Upper lobe of left lung (tissue), 4 donors: ENCODE measurements at regions not wholly inside any gene's neighbourhood (a gene's known extent, or its start where the extent isn't known, plus 50 kb on each side); places are given as distances from the start of the nearest gene placed in this dataset.

Experiments
- CTCF ChIP-seq, 6 experiments: fragments of 450-650 bp in 4 of 6; fragments of 200-600 bp in 2 of 6; sonication (generic) in 2 of 6; IDR thresholded peaks; one replicate each; pipeline ENCODE4 v1.5.1; 2016 to 2019; ENCODE audit warnings: antibody characterized with exemption in 6 of 6
- POLR2AphosphoS5 ChIP-seq, 2 donors: sonication (generic); formaldehyde crosslinking; IDR thresholded peaks; one replicate each; pipeline ENCODE4 v1.5.1; 2017; ENCODE audit warnings: antibody characterized with exemption in 2 of 2

DNA sequence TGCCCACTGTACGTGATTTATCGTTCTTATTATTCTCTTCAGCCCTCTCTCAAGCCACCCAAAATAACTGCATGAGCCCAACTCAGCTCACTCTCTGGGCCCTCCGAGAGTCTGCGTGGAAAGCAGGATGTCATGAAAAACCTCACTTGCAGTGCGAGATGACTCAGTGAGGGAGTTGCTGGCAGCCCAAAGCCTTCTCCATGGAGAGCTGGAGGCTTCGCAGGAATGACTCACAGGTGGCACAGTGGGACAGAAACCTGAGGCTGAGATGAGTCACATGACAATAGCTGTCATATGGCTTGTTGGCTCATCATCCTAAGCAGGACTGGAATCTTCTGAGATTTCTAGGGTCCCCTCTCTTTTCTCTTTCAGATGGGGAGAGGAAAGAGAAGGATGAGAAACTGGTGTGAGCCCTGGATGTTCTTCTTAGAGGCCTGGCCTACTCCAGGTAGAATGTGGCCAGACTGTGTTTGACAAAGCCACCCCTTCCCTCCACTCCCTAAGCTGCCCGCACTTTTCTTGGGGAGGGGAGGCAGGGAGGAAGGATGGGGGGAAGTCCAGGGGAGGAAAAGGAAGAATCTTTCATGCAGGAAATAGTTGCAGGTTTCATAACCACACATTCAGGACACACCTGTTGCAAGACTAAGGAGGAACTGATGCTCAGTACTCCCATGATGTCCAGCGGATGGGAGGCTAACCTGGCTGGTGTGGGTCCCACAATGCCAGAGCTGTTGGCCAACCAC lies 160.6 kb upstream of the RPL38 start:
- TF ChIP-seq CTCF (IDR thresholded peaks at IDR 0.05) (no peak), POLR2AphosphoS5 (IDR thresholded peaks at IDR 0.05) (no peak)
